ENCODE measurements at regions not wholly inside any gene's neighbourhood (a gene's known extent, or its start where the extent isn't known, plus 50 kb on each side); places are given as distances from the start of the nearest gene placed in this dataset.

DNA sequence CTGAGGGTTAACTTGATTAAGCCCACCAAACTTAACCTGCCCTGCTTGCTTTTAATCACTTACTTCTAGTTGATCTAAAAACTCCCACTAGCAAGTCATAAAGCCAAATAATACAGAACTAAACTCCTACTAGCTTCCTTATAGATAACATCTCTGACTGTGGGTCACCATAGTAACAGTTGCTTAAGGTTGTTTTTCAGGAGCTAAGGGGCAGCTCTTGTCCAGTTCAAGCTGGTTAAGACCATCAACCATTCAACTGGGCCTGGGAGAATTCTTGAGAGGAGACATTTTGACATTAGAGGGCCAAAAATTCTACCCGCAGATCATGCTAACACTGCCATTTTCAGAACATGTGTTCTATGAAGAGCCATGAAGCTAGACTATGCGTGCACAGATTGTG is 67.0 kb downstream of the UCHL1 start:
- Histone ChIP-seq H3K4me3 (no peak overlapping the region), H3K27ac (no peak overlapping the region)
- TF ChIP-seq, protein P1, sequence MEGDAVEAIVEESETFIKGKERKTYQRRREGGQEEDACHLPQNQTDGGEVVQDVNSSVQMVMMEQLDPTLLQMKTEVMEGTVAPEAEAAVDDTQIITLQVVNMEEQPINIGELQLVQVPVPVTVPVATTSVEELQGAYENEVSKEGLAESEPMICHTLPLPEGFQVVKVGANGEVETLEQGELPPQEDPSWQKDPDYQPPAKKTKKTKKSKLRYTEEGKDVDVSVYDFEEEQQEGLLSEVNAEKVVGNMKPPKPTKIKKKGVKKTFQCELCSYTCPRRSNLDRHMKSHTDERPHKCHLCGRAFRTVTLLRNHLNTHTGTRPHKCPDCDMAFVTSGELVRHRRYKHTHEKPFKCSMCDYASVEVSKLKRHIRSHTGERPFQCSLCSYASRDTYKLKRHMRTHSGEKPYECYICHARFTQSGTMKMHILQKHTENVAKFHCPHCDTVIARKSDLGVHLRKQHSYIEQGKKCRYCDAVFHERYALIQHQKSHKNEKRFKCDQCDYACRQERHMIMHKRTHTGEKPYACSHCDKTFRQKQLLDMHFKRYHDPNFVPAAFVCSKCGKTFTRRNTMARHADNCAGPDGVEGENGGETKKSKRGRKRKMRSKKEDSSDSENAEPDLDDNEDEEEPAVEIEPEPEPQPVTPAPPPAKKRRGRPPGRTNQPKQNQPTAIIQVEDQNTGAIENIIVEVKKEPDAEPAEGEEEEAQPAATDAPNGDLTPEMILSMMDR (IDR thresholded peaks at IDR 0.05), result no peak
- DNase-seq (ENCODE audit: low spot score), result no peak

- DNase-seq (ENCODE audit: low spot score), result no peak
- Histone ChIP-seq H3K4me3 (no peak overlapping the region), H3K27ac (no peak overlapping the region)
- TF ChIP-seq, protein P1 (IDR thresholded peaks at IDR 0.05), result no peak
Measured at GRCh38 chr4:41324861-41325260, 68.1 kb downstream of the UCHL1 start.

GRCh38 chr4:41325901-41326300 is 69.2 kb downstream of the UCHL1 start:
- no peak for DNase-seq (ENCODE audit: low spot score)
- H3K27ac ChIP-seq, result no peak overlapping the region
- no peak overlapping the region for H3K4me3 ChIP-seq
- TF ChIP-seq, protein P1 (IDR thresholded peaks at IDR 0.05), result no peak

- Histone ChIP-seq H3K27ac (no peak overlapping the region), H3K4me3 (no peak overlapping the region)
- TF ChIP-seq, protein P1 (IDR thresholded peaks at IDR 0.05), result no peak
- DNase-seq (ENCODE audit: low spot score), result no peak
Measured at GRCh38 chr4:41326776-41327175, 70.0 kb downstream of the UCHL1 start.

- DNase-seq (ENCODE audit: low spot score), result no peak
- TF ChIP-seq, protein P1 (IDR thresholded peaks at IDR 0.05), result no peak
- Histone ChIP-seq H3K27ac (no peak overlapping the region), H3K4me3 (no peak overlapping the region)
Measured at GRCh38 chr4:41327770-41328169, 71.0 kb downstream of the UCHL1 start.

- Histone ChIP-seq H3K4me3 (no peak overlapping the region), H3K27ac (no peak overlapping the region)
- TF ChIP-seq, protein P1 (IDR thresholded peaks at IDR 0.05), result no peak
- DNase-seq (ENCODE audit: low spot score), result no peak
Measured at GRCh38 chr4:41329361-41329760, 72.6 kb downstream of the UCHL1 start.

DNA sequence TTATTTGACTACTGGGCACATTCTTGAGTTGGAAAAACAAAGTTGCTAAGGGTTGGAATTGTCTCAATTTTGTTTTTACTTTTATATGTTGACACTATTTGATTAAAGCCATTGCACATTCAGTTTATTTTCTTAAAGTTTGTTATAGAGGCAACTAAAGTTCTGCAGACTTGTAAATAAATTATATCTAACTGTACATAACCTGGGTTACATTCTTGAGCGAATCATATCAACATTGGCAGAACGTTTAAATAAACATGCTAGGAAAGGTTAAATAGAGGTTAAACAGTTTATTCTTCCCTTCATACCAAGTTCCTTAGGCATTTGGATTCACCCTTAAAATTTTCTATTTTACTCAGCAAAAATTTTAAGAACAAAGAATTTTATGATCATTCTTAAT is 74.5 kb downstream of the UCHL1 start:
- no peak overlapping the region for H3K27ac ChIP-seq
- H3K4me3 ChIP-seq, result no peak overlapping the region
- TF ChIP-seq, protein P1 (IDR thresholded peaks at IDR 0.05), result no peak
- no peak for DNase-seq (ENCODE audit: low spot score)

Measured in coronary artery (tissue), 2 donors.